ENCODE measurements at regions not wholly inside any gene's neighbourhood (a gene's known extent, or its start where the extent isn't known, plus 50 kb on each side); places are given as distances from the start of the nearest gene placed in this dataset.

DNA sequence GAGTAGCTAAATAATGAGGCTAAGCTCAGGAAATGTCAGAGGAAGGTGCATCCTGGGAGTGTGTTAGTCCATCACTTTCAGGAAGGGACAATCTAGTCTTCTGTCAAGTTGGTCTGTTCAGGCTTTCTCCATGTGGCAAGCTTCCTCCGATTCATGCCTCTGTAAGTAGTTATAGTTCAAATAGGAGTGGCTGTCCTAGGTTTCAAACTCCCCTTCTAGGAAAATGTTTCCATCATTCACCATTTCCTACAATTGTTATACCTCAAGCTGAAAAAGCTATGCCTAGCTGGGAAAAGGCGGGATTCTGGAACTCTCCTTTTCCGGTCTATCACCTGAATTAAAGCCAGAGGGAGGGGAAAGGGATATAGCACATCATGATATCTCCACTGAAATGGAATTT lies 287.7 kb upstream of the ZSWIM2 start:
- no peak for DNase-seq (ENCODE audit: low spot score)

DNA sequence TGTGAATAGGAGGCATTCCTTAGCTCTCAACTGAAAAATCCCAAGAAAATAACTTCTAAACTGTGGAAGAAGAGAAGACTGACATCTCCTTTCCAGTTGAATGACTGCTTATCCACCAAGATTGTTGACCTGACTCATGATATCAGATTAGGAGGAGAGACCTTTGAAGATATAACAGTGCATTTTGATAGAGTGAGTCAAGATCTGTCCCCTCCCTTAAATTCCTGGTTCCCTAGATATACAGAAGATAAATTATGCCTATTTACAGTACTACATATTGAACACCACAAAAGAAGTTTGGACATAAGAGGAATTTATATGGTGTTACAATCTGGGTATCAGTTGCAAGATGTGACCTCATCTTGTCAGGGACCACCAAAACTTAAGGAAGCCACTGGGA lies 285.3 kb upstream of the ZSWIM2 start:
- no peak for DNase-seq (ENCODE audit: low spot score)

- no peak for DNase-seq (ENCODE audit: low spot score)
Observed at GRCh38 chr2:187129868-187130267, 280.9 kb upstream of the ZSWIM2 start.

DNA sequence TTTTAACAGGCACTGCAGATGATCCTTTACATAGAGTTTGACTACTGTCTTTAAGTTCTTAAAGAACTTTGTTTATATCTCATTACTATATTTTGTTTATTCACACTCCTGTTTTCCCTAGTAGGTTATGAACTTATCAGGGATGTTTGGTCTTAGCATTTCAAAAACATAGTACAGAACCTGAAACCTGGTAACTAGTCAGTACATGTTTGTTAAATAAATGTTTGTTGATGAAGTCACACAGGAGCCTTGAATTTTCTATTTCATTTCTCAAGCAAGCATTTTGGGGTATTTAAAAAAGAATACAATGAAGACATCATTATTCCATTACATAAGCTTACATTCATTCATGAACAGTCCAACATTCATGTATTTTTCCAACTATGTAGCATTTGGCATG lies 280.3 kb upstream of the ZSWIM2 start:
- DNase-seq (ENCODE audit: low spot score), result no peak

DNA sequence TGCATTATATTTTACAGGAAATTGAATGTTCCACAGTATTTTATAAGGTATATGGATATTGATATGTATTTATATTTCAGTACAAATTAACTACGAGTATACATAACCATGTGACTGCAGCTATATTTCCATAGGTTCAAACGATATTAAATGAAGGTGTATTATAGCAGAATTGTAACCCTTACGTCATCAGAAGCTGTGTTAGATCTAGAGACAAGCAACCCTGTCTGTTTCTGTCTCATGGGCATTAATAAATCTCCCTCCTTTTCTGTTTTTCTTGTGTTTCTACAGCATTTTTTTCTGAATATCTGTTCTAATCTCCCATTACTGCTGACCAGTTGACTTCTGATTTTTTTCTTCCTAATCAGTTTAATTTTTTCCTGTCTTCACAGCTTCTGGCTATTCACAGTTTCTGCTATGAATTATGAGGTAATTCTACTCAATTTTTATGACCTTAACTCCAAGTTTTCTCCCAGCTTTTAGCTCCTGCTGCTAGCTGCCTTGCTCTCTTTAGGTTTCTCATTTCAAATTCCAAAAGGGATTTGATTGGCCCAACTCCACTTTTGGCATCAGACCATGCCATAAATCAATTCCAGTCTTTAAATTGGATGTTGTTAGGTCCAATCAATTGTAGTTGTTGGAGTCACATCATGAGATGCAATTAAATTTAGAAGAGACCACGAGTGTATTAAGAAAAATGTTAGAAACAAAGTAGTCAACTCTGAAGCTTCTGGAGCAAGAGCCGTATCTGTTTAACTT lies 277.5 kb upstream of the ZSWIM2 start:
- no peak for DNase-seq (ENCODE audit: low spot score)

GRCh38 chr2:187125318-187125717 lies 276.3 kb upstream of the ZSWIM2 start:
- no peak for DNase-seq (ENCODE audit: low spot score)

GRCh38 chr2:187124529-187124928 lies 275.6 kb upstream of the ZSWIM2 start:
- no peak for DNase-seq (ENCODE audit: low spot score)

DNA sequence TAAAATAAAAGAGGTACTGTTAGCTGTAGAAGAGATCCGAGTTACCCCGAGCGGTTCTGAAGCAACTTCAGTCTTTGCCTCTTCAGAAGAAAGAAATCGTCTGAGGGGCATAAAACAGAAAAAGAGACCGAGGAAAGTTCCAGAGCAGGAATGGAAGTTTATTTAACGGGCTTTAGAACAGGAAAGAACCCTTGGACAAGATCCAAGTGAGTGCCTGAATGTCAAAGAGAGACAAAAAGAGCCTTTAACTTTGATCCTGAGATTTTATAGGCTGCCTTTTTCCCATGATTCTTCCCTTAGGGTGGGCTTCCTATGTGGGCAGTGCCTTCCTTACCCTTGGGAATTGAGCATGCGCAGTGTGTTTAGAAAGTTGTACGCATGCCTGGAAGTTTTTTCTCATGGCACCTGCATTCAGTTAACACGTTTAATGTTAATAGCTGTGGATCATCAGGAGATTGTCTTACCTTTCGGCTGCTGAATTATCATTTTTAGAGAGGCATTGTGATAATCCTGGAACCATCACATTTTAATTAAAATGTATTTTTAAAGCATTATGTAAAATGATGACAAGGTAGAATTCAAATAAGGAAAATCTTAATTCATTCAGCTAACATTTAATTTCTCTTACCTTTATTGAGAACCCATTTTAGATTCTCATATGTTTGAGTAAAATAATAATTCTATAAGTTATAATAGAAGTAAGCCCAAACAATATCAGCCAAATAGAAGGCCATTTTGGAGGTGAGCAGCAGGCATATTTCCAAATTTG lies 269.5 kb upstream of the ZSWIM2 start:
- no peak for DNase-seq (ENCODE audit: low spot score)

GRCh38 chr2:187117483-187117882 lies 268.5 kb upstream of the ZSWIM2 start:
- DNase-seq (ENCODE audit: low spot score), result no peak

DNA sequence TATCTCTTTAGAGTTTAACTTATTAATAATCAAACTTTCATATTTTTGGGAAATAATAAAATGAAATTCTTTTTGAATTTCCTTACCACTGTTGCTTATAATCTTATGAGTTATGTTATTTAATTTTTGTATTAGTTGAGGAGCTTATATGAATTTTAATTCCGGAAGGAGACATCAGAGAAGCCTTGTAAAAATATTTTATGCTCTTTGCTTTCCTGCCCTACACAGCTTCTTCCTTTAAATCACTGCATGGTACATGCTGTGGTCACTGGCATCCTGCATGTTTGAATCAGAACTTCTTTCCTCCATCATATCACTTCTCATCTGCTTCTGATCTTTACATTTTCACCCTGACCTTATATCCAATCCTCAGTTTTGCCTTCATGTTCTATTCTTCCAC lies 266.7 kb upstream of the ZSWIM2 start:
- no peak for DNase-seq (ENCODE audit: low spot score)

DNA sequence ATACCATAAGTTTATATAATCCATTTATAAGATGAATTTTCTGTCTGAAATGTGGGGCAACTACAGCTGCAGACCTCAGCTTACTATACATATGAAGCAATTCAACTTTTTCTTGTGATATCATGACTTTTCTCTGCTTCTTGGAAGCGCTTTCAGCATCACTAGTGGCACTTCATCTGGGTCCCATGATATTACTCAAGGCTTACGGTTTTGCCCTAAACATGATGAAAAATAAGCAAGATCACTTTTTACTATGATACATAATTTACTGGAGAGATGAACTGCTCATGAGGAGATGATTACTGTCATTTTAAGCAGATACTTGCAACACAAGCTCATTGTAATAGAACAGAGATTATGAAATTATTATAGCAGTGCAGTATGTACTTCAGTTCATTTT lies 258.0 kb upstream of the ZSWIM2 start:
- no peak for DNase-seq (ENCODE audit: low spot score)

DNA sequence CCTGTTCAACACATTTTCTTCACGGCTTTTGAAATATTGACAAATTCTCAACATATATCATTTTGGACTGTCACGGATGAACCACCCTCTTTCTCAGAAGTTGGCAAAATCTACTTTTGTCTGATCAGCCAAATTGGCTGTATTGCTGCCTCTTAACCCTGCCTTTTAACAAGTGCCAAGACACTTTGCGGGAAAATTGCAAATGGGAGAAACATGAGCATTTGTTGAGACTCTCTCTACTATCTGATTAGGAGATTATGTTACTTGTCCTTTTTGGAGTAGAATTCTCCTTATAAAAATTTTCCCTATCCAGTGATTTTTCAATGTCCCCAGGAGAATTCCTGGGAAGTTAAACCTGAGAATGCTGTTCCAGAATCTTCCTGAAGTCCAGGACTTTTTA lies 256.2 kb upstream of the ZSWIM2 start:
- DNase-seq (ENCODE audit: low spot score), result no peak

GRCh38 chr2:187102381-187102780 lies 253.4 kb upstream of the ZSWIM2 start:
- no peak for DNase-seq (ENCODE audit: low spot score)

DNA sequence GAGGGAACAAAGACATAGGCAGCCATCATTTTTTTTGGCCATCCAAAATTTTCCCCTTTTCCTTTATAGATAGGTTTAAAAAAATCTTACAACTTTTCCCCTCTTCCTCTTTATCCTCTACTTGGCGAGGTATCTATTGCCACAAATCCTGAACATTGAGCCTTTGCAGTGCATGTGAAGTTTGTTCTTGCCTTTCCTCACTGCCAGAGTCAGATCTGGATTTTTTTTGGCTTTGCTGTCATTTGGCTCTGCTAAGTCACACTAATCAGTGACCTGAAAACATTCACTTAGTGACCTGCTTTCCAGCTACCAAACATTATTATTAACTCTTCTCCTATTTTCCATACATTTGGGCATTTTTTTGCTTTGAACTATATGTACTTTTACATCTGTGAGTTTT lies 249.2 kb upstream of the ZSWIM2 start:
- DNase-seq (ENCODE audit: low spot score), result no peak

- no peak for DNase-seq (ENCODE audit: low spot score)
Observed at GRCh38 chr2:187093771-187094412, 244.9 kb upstream of the ZSWIM2 start.

DNA sequence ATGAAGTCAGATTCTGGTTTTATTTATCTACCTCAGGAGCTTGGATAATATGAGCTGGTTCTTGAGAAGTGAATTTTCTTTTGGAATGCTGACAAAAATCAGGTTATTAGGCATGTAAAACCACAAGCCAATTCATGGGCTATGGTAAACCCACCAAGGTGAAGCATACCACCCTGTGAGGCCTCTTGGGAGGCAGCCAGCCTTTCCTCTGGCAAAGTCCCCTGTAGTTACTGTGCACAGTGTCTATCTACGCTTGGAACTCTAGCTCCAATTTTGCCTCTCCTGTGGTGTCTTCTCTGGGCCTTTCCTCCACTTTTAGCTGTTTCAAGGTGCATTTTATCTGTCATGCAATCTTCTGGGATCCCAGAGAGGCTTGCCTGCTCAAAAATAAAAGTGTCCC lies 242.7 kb upstream of the ZSWIM2 start:
- DNase-seq (ENCODE audit: low spot score), result no peak

- no peak for DNase-seq (ENCODE audit: low spot score)
Observed at GRCh38 chr2:187084524-187084923, 235.6 kb upstream of the ZSWIM2 start.

DNA sequence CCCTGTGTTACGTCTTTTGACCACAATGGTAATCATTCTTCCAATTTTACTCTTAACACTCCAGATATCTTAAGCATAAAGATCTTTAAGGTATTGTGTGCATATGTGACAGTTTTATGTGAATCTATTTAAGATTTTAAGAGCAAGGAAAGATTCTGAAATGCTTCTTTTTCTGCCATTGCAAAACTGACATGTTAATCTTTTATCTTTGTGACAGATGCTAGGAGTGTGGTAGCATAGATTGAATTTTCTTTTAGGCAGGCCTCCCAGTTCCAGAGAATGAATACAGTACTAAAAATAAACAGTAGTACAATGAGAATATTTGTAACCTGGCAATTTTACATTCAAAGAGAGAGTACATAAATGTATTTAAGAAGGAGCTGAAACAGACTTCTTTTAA lies 232.5 kb upstream of the ZSWIM2 start:
- no peak for DNase-seq (ENCODE audit: low spot score)

GRCh38 chr2:187079901-187080300 lies 230.9 kb upstream of the ZSWIM2 start:
- DNase-seq (ENCODE audit: low spot score), result no peak

DNA sequence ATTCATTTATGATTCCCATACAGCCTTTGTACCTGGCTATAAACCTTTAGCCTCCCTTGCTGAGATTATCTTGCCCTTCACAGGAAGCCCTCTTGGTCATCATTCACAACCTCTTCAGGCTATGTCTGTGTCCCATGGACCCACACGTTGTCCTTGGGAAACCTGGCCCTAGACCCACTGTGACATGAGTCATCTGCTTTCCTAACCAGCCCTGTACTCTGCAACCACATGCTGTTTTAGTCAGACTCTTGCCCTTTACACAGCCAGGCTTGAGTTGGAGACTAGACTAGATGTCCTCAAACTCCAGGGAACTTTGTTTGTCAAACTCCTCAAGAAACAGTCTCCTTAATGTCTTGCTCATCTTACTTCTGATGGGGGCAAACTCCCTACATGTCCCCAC lies 229.3 kb upstream of the ZSWIM2 start:
- DNase-seq (ENCODE audit: low spot score), result no peak

DNA sequence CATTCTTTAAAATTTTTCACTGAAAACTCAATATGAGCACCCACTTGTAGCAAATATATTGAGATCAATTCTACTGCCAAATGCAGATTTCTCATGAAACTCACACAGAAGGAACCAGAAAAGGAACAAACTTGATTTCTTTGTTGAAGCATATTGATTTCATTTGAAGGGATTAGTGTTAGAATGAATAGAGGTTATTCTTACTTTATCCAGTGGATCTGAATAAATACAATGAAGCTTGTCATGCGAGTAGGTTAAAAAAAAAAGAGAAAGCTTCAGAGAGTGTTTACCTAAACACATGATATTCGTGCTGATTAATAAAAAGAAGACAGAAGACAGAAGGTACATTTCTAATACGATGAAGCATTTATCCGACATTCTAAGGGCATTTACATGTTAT lies 226.7 kb upstream of the ZSWIM2 start:
- no peak for DNase-seq (ENCODE audit: low spot score)

GRCh38 chr2:187075199-187075635 lies 226.2 kb upstream of the ZSWIM2 start:
- DNase-seq (ENCODE audit: low spot score), result no peak

DNA sequence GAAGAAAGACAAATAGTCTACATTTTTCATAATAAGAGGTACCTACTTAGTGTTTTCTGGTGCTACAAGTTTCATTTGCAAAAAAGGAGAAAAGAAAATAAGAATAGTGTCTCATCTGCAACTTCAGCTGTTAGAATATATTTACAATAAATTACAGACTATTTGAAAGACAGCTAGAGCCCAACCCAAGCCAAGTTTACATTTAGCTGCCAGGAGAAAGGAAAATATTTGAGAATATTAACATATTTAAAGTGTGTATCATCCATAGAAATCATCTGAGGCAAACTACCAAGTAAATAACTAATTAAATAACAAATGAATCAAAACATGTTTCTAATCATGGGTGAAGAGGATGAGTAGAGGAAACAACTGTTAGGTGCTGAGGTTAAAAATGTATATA lies 209.2 kb upstream of the ZSWIM2 start:
- no peak for DNase-seq (ENCODE audit: low spot score)
